ENCODE measurements at regions not wholly inside any gene's neighbourhood (a gene's known extent, or its start where the extent isn't known, plus 50 kb on each side); places are given as distances from the start of the nearest gene placed in this dataset.

GRCh38 chr12:15033029-15033428 is 60.2 kb downstream of the PDE6H start:
- TF ChIP-seq LEF1 (IDR thresholded peaks at IDR 0.05; ENCODE audit: borderline replicate concordance), result no peak
- TF ChIP-seq FOXA1 (IDR thresholded peaks at IDR 0.05), result no peak
- no peak for TF ChIP-seq L3MBTL2 (conservative IDR thresholded peaks at IDR 0.05)
- no peak for TF ChIP-seq FOXM1 (IDR thresholded peaks at IDR 0.05; ENCODE audit: borderline replicate concordance)
- no peak for TF ChIP-seq SUZ12 (IDR thresholded peaks at IDR 0.05)
- TF ChIP-seq FOXK2 (IDR thresholded peaks at IDR 0.05), result no peak
- TF ChIP-seq BHLHE40 (IDR thresholded peaks at IDR 0.05; ENCODE audit: borderline replicate concordance), result no peak
- no peak for TF ChIP-seq NFRKB (IDR thresholded peaks at IDR 0.05)
- no peak for TF ChIP-seq ZNF384 (IDR thresholded peaks at IDR 0.05)
- no peak for TF ChIP-seq ARNT (IDR thresholded peaks at IDR 0.05)
- TF ChIP-seq SP1 (IDR thresholded peaks at IDR 0.05), result no peak
- no peak for TF ChIP-seq TARDBP (IDR thresholded peaks at IDR 0.05)
- no peak for TF ChIP-seq HDGF (IDR thresholded peaks at IDR 0.05; ENCODE audit: borderline replicate concordance)
- TF ChIP-seq ELF4 (IDR thresholded peaks at IDR 0.05), result no peak
- TF ChIP-seq, protein P1, sequence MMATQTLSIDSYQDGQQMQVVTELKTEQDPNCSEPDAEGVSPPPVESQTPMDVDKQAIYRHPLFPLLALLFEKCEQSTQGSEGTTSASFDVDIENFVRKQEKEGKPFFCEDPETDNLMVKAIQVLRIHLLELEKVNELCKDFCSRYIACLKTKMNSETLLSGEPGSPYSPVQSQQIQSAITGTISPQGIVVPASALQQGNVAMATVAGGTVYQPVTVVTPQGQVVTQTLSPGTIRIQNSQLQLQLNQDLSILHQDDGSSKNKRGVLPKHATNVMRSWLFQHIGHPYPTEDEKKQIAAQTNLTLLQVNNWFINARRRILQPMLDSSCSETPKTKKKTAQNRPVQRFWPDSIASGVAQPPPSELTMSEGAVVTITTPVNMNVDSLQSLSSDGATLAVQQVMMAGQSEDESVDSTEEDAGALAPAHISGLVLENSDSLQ (IDR thresholded peaks at IDR 0.05), result no peak
- no peak for TF ChIP-seq CTBP1 (IDR thresholded peaks at IDR 0.05; ENCODE audit: borderline replicate concordance)

GRCh38 chr12:15033641-15034040 is 60.8 kb downstream of the PDE6H start:
- ChIA-PET CTCF (no interaction called here), POLR2A (no interaction called here)
- DNase-seq (ENCODE audit: extremely low spot score), result no peak
- TF ChIP-seq ARNT (IDR thresholded peaks at IDR 0.05) (no peak), FOXK2 (IDR thresholded peaks at IDR 0.05) (no peak), TARDBP (IDR thresholded peaks at IDR 0.05) (no peak), SUZ12 (IDR thresholded peaks at IDR 0.05) (no peak), BHLHE40 (IDR thresholded peaks at IDR 0.05; ENCODE audit: borderline replicate concordance) (no peak), NFRKB (IDR thresholded peaks at IDR 0.05) (no peak), FOXA1 (IDR thresholded peaks at IDR 0.05) (no peak), FOXM1 (IDR thresholded peaks at IDR 0.05; ENCODE audit: borderline replicate concordance) (no peak), LEF1 (IDR thresholded peaks at IDR 0.05; ENCODE audit: borderline replicate concordance) (no peak), ZNF384 (IDR thresholded peaks at IDR 0.05) (no peak), L3MBTL2 (conservative IDR thresholded peaks at IDR 0.05) (no peak), HDGF (IDR thresholded peaks at IDR 0.05; ENCODE audit: borderline replicate concordance) (no peak), ELF4 (IDR thresholded peaks at IDR 0.05) (no peak), CTBP1 (IDR thresholded peaks at IDR 0.05; ENCODE audit: borderline replicate concordance) (no peak), SP1 (IDR thresholded peaks at IDR 0.05) (no peak)
- TF ChIP-seq, protein P1 (IDR thresholded peaks at IDR 0.05), result no peak

More at GRCh38 chr12:15033029-15033428, 60.2 kb downstream of the PDE6H start:
- ChIA-PET CTCF (no interaction called here), POLR2A (no interaction called here)
- no peak for DNase-seq (ENCODE audit: extremely low spot score)

GRCh38 chr12:15035185-15035584 is 62.3 kb downstream of the PDE6H start:
- TF ChIP-seq, protein P1 (IDR thresholded peaks at IDR 0.05), result no peak
- TF ChIP-seq FOXA1 (IDR thresholded peaks at IDR 0.05) (no peak), SP1 (IDR thresholded peaks at IDR 0.05) (no peak), FOXK2 (IDR thresholded peaks at IDR 0.05) (no peak), NFRKB (IDR thresholded peaks at IDR 0.05) (no peak), L3MBTL2 (conservative IDR thresholded peaks at IDR 0.05) (no peak), TARDBP (IDR thresholded peaks at IDR 0.05) (no peak), CTBP1 (IDR thresholded peaks at IDR 0.05; ENCODE audit: borderline replicate concordance) (no peak), BHLHE40 (IDR thresholded peaks at IDR 0.05; ENCODE audit: borderline replicate concordance) (no peak), ZNF384 (IDR thresholded peaks at IDR 0.05) (no peak), ELF4 (IDR thresholded peaks at IDR 0.05) (no peak), LEF1 (IDR thresholded peaks at IDR 0.05; ENCODE audit: borderline replicate concordance) (no peak), SUZ12 (IDR thresholded peaks at IDR 0.05) (no peak), HDGF (IDR thresholded peaks at IDR 0.05; ENCODE audit: borderline replicate concordance) (no peak), ARNT (IDR thresholded peaks at IDR 0.05) (no peak)
- POLR2A ChIA-PET, result no interaction called here
- DNase-seq (ENCODE audit: extremely low spot score), result no peak
- CTCF ChIA-PET, result no interaction called here

- CTCF ChIA-PET, result no interaction called here
Observed at GRCh38 chr12:15037091-15037687, 64.3 kb downstream of the PDE6H start.

DNA sequence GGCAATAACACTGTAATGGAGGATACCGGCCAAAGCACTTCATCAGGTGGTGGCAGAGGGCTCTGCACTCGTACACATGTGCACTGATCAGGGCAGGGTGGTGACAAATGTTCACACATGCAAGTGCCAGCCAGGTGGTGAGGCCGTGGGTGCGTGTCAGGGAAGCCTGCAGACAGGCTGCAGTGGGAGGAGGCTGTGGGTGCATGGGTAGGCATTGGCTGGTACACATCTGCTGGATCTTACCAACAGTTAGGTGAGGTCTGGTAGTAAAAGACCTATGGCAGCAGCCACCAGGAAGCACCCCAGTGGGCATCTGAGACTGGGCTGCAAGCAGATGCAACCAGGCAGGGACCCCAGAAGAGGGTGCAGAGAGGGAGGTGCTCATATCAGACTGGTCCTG is 65.3 kb downstream of the PDE6H start:
- ChIA-PET POLR2A (no interaction called here), CTCF (no interaction called here)
- no peak for DNase-seq (ENCODE audit: extremely low spot score)
- TF ChIP-seq CTBP1 (IDR thresholded peaks at IDR 0.05; ENCODE audit: borderline replicate concordance) (no peak), NFRKB (IDR thresholded peaks at IDR 0.05) (no peak), ZNF384 (IDR thresholded peaks at IDR 0.05) (no peak), FOXK2 (IDR thresholded peaks at IDR 0.05) (no peak), HDGF (IDR thresholded peaks at IDR 0.05; ENCODE audit: borderline replicate concordance) (no peak), FOXA1 (IDR thresholded peaks at IDR 0.05) (no peak), FOXM1 (IDR thresholded peaks at IDR 0.05; ENCODE audit: borderline replicate concordance) (no peak), BHLHE40 (IDR thresholded peaks at IDR 0.05; ENCODE audit: borderline replicate concordance) (no peak), SUZ12 (IDR thresholded peaks at IDR 0.05) (no peak), LEF1 (IDR thresholded peaks at IDR 0.05; ENCODE audit: borderline replicate concordance) (no peak), SP1 (IDR thresholded peaks at IDR 0.05) (no peak), TARDBP (IDR thresholded peaks at IDR 0.05) (no peak), L3MBTL2 (conservative IDR thresholded peaks at IDR 0.05) (no peak), ELF4 (IDR thresholded peaks at IDR 0.05) (no peak), ARNT (IDR thresholded peaks at IDR 0.05) (no peak)
- TF ChIP-seq, protein P1 (IDR thresholded peaks at IDR 0.05), result no peak

More at GRCh38 chr12:15037091-15037687, 64.3 kb downstream of the PDE6H start:
- DNase-seq (ENCODE audit: extremely low spot score), result no peak
- TF ChIP-seq FOXM1 (IDR thresholded peaks at IDR 0.05; ENCODE audit: borderline replicate concordance), result no peak
- no peak for TF ChIP-seq ELF4 (IDR thresholded peaks at IDR 0.05)
- no peak for TF ChIP-seq ARNT (IDR thresholded peaks at IDR 0.05)
- no peak for TF ChIP-seq SP1 (IDR thresholded peaks at IDR 0.05)
- TF ChIP-seq SUZ12 (IDR thresholded peaks at IDR 0.05), result no peak
- no peak for TF ChIP-seq NFRKB (IDR thresholded peaks at IDR 0.05)
- no peak for TF ChIP-seq LEF1 (IDR thresholded peaks at IDR 0.05; ENCODE audit: borderline replicate concordance)
- no peak for TF ChIP-seq TARDBP (IDR thresholded peaks at IDR 0.05)
- TF ChIP-seq ZNF384 (IDR thresholded peaks at IDR 0.05), result no peak
- no peak for TF ChIP-seq FOXK2 (IDR thresholded peaks at IDR 0.05)
- TF ChIP-seq CTBP1 (IDR thresholded peaks at IDR 0.05; ENCODE audit: borderline replicate concordance), result no peak
- TF ChIP-seq BHLHE40 (IDR thresholded peaks at IDR 0.05; ENCODE audit: borderline replicate concordance), result no peak
- POLR2A ChIA-PET, result no interaction called here
